ENCODE measurements at regions not wholly inside any gene's neighbourhood (a gene's known extent, or its start where the extent isn't known, plus 50 kb on each side); places are given as distances from the start of the nearest gene placed in this dataset.

- ATAC-seq = no peak
- TF ChIP-seq ZNF70 (CRISPR knock-in tag; IDR thresholded peaks at IDR 0.05) (no peak), ZFP30 (CRISPR knock-in tag; IDR thresholded peaks at IDR 0.05) (no peak), TOX (CRISPR knock-in tag; IDR thresholded peaks at IDR 0.05; ENCODE audit: borderline replicate concordance) (no peak), BACH2 (CRISPR knock-in tag; IDR thresholded peaks at IDR 0.05; ENCODE audit: borderline replicate concordance) (no peak), RARB (CRISPR knock-in tag; IDR thresholded peaks at IDR 0.05) (no peak), POU6F1 (CRISPR knock-in tag; IDR thresholded peaks at IDR 0.05; ENCODE audit: borderline replicate concordance, low read depth) (no peak), ZFP3 (CRISPR knock-in tag; IDR thresholded peaks at IDR 0.05) (no peak), OSR1 (CRISPR knock-in tag; IDR thresholded peaks at IDR 0.05) (no peak), ISL1 (CRISPR knock-in tag; IDR thresholded peaks at IDR 0.05) (no peak), ZNF8 (CRISPR knock-in tag; IDR thresholded peaks at IDR 0.05) (no peak), SNAI2 (CRISPR knock-in tag; IDR thresholded peaks at IDR 0.05) (no peak)
- TF ChIP-seq, protein P1, sequence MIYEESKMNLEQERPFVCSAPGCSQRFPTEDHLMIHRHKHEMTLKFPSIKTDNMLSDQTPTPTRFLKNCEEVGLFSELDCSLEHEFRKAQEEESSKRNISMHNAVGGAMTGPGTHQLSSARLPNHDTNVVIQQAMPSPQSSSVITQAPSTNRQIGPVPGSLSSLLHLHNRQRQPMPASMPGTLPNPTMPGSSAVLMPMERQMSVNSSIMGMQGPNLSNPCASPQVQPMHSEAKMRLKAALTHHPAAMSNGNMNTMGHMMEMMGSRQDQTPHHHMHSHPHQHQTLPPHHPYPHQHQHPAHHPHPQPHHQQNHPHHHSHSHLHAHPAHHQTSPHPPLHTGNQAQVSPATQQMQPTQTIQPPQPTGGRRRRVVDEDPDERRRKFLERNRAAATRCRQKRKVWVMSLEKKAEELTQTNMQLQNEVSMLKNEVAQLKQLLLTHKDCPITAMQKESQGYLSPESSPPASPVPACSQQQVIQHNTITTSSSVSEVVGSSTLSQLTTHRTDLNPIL (CRISPR knock-in tag; IDR thresholded peaks at IDR 0.05; ENCODE audit: low read depth) = no peak
These were observed 1050.7 kb upstream of the RBFOX1 start for GRCh38 chr16:6281994-6282393.

DNA sequence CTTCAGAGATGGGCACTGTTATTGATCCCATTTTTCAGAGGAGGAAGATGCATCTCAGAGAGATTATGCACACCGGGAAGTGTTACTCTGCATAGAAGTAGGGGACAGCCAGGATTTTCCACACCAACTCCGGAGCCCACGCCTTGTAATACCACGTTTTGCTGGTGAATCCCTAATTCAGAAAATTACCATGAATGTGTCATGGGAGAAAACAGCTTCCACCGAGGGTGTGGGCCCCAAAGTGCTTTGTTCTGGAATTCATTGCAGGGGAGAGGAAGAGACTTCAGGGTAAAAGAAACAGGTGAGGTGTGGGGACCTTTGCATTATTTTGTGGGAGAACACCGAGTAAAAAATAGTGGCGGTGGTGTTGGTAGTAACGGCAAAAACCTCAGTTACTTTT, 1051.4 kb upstream of the RBFOX1 start:
- TF ChIP-seq ARNTL (CRISPR knock-in tag; IDR thresholded peaks at IDR 0.05; ENCODE audit: borderline replicate concordance, low read depth) = no peak
- no peak for TF ChIP-seq ZNF8 (CRISPR knock-in tag; IDR thresholded peaks at IDR 0.05)
- TF ChIP-seq TOX (CRISPR knock-in tag; IDR thresholded peaks at IDR 0.05; ENCODE audit: borderline replicate concordance) = no peak
- no peak for TF ChIP-seq TCF4 (CRISPR knock-in tag; IDR thresholded peaks at IDR 0.05; ENCODE audit: borderline replicate concordance)
- TF ChIP-seq BACH2 (CRISPR knock-in tag; IDR thresholded peaks at IDR 0.05; ENCODE audit: borderline replicate concordance) = no peak
- no peak for TF ChIP-seq CSRNP3 (CRISPR knock-in tag; IDR thresholded peaks at IDR 0.05)
- TF ChIP-seq ISL1 (CRISPR knock-in tag; IDR thresholded peaks at IDR 0.05) = no peak
- no peak for TF ChIP-seq PPARA (CRISPR knock-in tag; IDR thresholded peaks at IDR 0.05; ENCODE audit: borderline replicate concordance)
- no peak for ATAC-seq

- no peak for TF ChIP-seq ZNF70 (CRISPR knock-in tag; IDR thresholded peaks at IDR 0.05)
- TF ChIP-seq ESRRG (CRISPR knock-in tag; IDR thresholded peaks at IDR 0.05) = no peak
- no peak for TF ChIP-seq TCF4 (CRISPR knock-in tag; IDR thresholded peaks at IDR 0.05; ENCODE audit: borderline replicate concordance)
- TF ChIP-seq RARB (CRISPR knock-in tag; IDR thresholded peaks at IDR 0.05) = no peak
- no peak for TF ChIP-seq BACH2 (CRISPR knock-in tag; IDR thresholded peaks at IDR 0.05; ENCODE audit: borderline replicate concordance)
- TF ChIP-seq ZC3H10 (CRISPR knock-in tag; IDR thresholded peaks at IDR 0.05) = no peak
- no peak for TF ChIP-seq ZFP30 (CRISPR knock-in tag; IDR thresholded peaks at IDR 0.05)
- TF ChIP-seq ARNTL (CRISPR knock-in tag; IDR thresholded peaks at IDR 0.05; ENCODE audit: borderline replicate concordance, low read depth) = no peak
- TF ChIP-seq PATZ1 (CRISPR knock-in tag; IDR thresholded peaks at IDR 0.05; ENCODE audit: borderline replicate concordance) = no peak
- no peak for TF ChIP-seq CSRNP3 (CRISPR knock-in tag; IDR thresholded peaks at IDR 0.05)
- TF ChIP-seq ZNF565 (CRISPR knock-in tag; conservative IDR thresholded peaks at IDR 0.05; ENCODE audit: low read depth) = no peak
- no peak for TF ChIP-seq OSR1 (CRISPR knock-in tag; IDR thresholded peaks at IDR 0.05)
- TF ChIP-seq, protein P1 (CRISPR knock-in tag; IDR thresholded peaks at IDR 0.05; ENCODE audit: low read depth) = no peak
- TF ChIP-seq GLIS3 (CRISPR knock-in tag; IDR thresholded peaks at IDR 0.05) = no peak
- TF ChIP-seq ISL1 (CRISPR knock-in tag; IDR thresholded peaks at IDR 0.05) = no peak
- no peak for TF ChIP-seq PPARA (CRISPR knock-in tag; IDR thresholded peaks at IDR 0.05; ENCODE audit: borderline replicate concordance)
- TF ChIP-seq ZNF8 (CRISPR knock-in tag; IDR thresholded peaks at IDR 0.05) = no peak
- no peak for TF ChIP-seq SNAI2 (CRISPR knock-in tag; IDR thresholded peaks at IDR 0.05)
- TF ChIP-seq TSHZ2 (CRISPR knock-in tag; IDR thresholded peaks at IDR 0.05) = no peak
- no peak for ATAC-seq
These were observed 1052.6 kb upstream of the RBFOX1 start for GRCh38 chr16:6280055-6280454.

All from SK-N-SH treated with all-trans-retinoic acid at 6 μM for 48 hours (cell line).